ENCODE measurements at regions not wholly inside any gene's neighbourhood (a gene's known extent, or its start where the extent isn't known, plus 50 kb on each side); places are given as distances from the start of the nearest gene placed in this dataset.

DNA sequence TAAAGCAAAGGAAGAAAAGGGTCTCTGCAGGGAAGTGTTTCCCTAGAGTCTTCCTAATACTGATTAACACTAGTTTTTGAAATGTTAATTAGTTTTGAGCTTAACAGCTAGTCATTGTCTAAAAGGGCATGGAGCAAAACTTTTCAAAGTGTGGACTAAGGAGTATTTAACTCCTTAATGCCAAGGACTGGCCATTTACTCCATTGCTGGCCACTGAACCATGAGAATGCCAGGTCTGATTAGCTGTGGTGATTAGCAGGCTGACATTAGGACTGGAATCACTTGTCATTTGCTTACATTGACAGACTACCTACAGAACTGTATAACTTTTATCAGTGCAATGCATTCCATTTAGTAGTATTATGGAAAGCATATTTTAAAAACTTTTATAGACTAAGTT lies 987.0 kb downstream of the NR2F1-AS1 start:
- H3K4me2 ChIP-seq (ENCODE audit: low read length) = no peak overlapping the region
- H2AFZ ChIP-seq (ENCODE audit: low read length) = no peak overlapping the region

GRCh38 chr5:92588876-92589275 lies 992.1 kb downstream of the NR2F1-AS1 start:
- Histone ChIP-seq H3K79me2 (ENCODE audit: insufficient read depth, low read length) (no peaks in the 10 kb centered on the region), H3K4me1 (ENCODE audit: insufficient read depth, low read length, severe bottlenecking) (no peaks in the 10 kb centered on the region), H3K9me3 (ENCODE audit: low read length) (no peaks in the 10 kb centered on the region), H3K27me3 (ENCODE audit: insufficient read depth, low read length) (no peaks in the 10 kb centered on the region), H3K4me3 (ENCODE audit: low read depth, low read length, poor library complexity, severe bottlenecking) (no peak overlapping the region), H2AFZ (ENCODE audit: low read length) (no peak overlapping the region), H3F3A (ENCODE audit: insufficient read depth, low read length) (no peaks in the 10 kb centered on the region), H3K9ac (ENCODE audit: low read length) (no peak overlapping the region), H4K20me1 (ENCODE audit: insufficient read depth, low read length) (no peaks in the 10 kb centered on the region), H3K36me3 (ENCODE audit: insufficient read depth, low read length) (no peaks in the 10 kb centered on the region), H3K4me2 (ENCODE audit: low read length) (no peak overlapping the region), H3K27ac (ENCODE audit: low read depth, low read length, poor library complexity, severe bottlenecking) (no peak overlapping the region), H3K9me2 (ENCODE audit: low read depth, low read length) (no peaks in the 10 kb centered on the region)
- TF ChIP-seq EZH2 (IDR thresholded peaks at IDR 0.05; ENCODE audit: borderline replicate concordance, low read length) = no peak
- no peak for TF ChIP-seq CTCF (IDR thresholded peaks at IDR 0.05; ENCODE audit: low read length)

More for the DNA sequence above, 987.0 kb downstream of the NR2F1-AS1 start:
- Histone ChIP-seq H3K4me1 (ENCODE audit: insufficient read depth, low read length, severe bottlenecking) (no peaks in the 10 kb centered on the region), H3K9ac (ENCODE audit: low read length) (no peak overlapping the region), H4K20me1 (ENCODE audit: insufficient read depth, low read length) (no peaks in the 10 kb centered on the region), H3K9me3 (ENCODE audit: low read length) (no peaks in the 10 kb centered on the region), H3K36me3 (ENCODE audit: insufficient read depth, low read length) (no peaks in the 10 kb centered on the region), H3K9me2 (ENCODE audit: low read depth, low read length) (no peaks in the 10 kb centered on the region), H3K79me2 (ENCODE audit: insufficient read depth, low read length) (no peaks in the 10 kb centered on the region), H3F3A (ENCODE audit: insufficient read depth, low read length) (no peaks in the 10 kb centered on the region), H3K27me3 (ENCODE audit: insufficient read depth, low read length) (no peaks in the 10 kb centered on the region), H3K27ac (ENCODE audit: low read depth, low read length, poor library complexity, severe bottlenecking) (no peak overlapping the region), H3K4me3 (ENCODE audit: low read depth, low read length, poor library complexity, severe bottlenecking) (no peak overlapping the region)
- TF ChIP-seq CTCF (IDR thresholded peaks at IDR 0.05; ENCODE audit: low read length) = no peak
- TF ChIP-seq EZH2 (IDR thresholded peaks at IDR 0.05; ENCODE audit: borderline replicate concordance, low read length) = no peak

GRCh38 chr5:92581690-92582089 lies 999.3 kb downstream of the NR2F1-AS1 start:
- Histone ChIP-seq H4K20me1 (ENCODE audit: insufficient read depth, low read length) (no peaks in the 10 kb centered on the region), H3K4me1 (ENCODE audit: insufficient read depth, low read length, severe bottlenecking) (no peaks in the 10 kb centered on the region), H3F3A (ENCODE audit: insufficient read depth, low read length) (no peaks in the 10 kb centered on the region), H3K4me3 (ENCODE audit: low read depth, low read length, poor library complexity, severe bottlenecking) (no peak overlapping the region), H2AFZ (ENCODE audit: low read length) (no peak overlapping the region), H3K9me2 (ENCODE audit: low read depth, low read length) (no peaks in the 10 kb centered on the region), H3K27me3 (ENCODE audit: insufficient read depth, low read length) (no peaks in the 10 kb centered on the region), H3K9me3 (ENCODE audit: low read length) (no peaks in the 10 kb centered on the region), H3K36me3 (ENCODE audit: insufficient read depth, low read length) (no peaks in the 10 kb centered on the region), H3K9ac (ENCODE audit: low read length) (no peak overlapping the region), H3K4me2 (ENCODE audit: low read length) (no peak overlapping the region), H3K79me2 (ENCODE audit: insufficient read depth, low read length) (no peaks in the 10 kb centered on the region), H3K27ac (ENCODE audit: low read depth, low read length, poor library complexity, severe bottlenecking) (no peak overlapping the region)
- TF ChIP-seq EZH2 (IDR thresholded peaks at IDR 0.05; ENCODE audit: borderline replicate concordance, low read length) (no peak), CTCF (IDR thresholded peaks at IDR 0.05; ENCODE audit: low read length) (no peak)

Measured in OCI-LY1 (cell line).